Adrenal gland (tissue), 9 donors: ENCODE measurements at regions not wholly inside any gene's neighbourhood (a gene's known extent, or its start where the extent isn't known, plus 50 kb on each side); places are given as distances from the start of the nearest gene placed in this dataset.
A peak's percentile ranks its signal among the peaks of the same experiment; 100 is the strongest.

ENCODE experiments used
- DNase-seq, 7 donors: peaks; one replicate each; pipeline ENCODE4 v3.0.0-alpha.2; 2019 to 2020
- H3K27ac ChIP-seq, 5 donors: fragments of 200-600 bp; sonication (generic) in 4 of 5; 1 replicate in 3 of 5; 2 replicates in 2 of 5; pipeline versions ENCODE4 v1.5.1 to v1.8.0; 2016 to 2020; ENCODE audit warnings: mild to moderate bottlenecking in 1 of 5
- H3K27me3 ChIP-seq: fragments of 200-600 bp; 2 replicates; pipeline ENCODE4 v1.8.0; 2021
- H3K36me3 ChIP-seq, 2 donors: fragments of 200-600 bp; replicated peaks in 1 of 2; 1 replicate in 1 of 2; 2 replicates in 1 of 2; pipeline versions ENCODE4 v1.5.1 to v1.8.0; 2018 to 2022
- H3K4me1 ChIP-seq, 2 donors: fragments of 200-600 bp; replicated peaks in 1 of 2; 1 replicate in 1 of 2; 2 replicates in 1 of 2; pipeline versions ENCODE4 v1.5.1 to v1.8.0; 2018 to 2021
- H3K4me3 ChIP-seq, 4 donors: fragments of 200-600 bp; sonication (generic) in 3 of 4; one replicate each; pipeline ENCODE4 v1.5.1; 2016 to 2018
- H3K9me3 ChIP-seq, 3 donors: fragments of 200-600 bp; sonication (generic) in 1 of 3; replicated peaks in 1 of 3; 1 replicate in 2 of 3; 2 replicates in 1 of 3; pipeline versions ENCODE4 v1.5.1 to v1.8.0; 2016 to 2021
- POLR2A ChIP-seq, 2 donors: fragments of 450-650 bp; IDR thresholded peaks; one replicate each; pipeline ENCODE4 v1.6.1; 2017; ENCODE audit warnings: antibody characterized with exemption in 2 of 2, mild to moderate bottlenecking in 2 of 2, moderate library complexity in 1 of 2
- WGBS, 4 donors: extraction: QIAGEN DNeasy Blood & Tissue Kit in 2 of 4; methylation state at CpG; one replicate each; pipeline versions ENCODE4 v1.1.5 to v1.1.7; 2013 to 2017; 5-methylcytosine and 5-hydroxymethylcytosine counted together
- intact Hi-C, 2 donors: fragments of 100-400 bp; cut with DNase I; formaldehyde crosslinking; loops; one replicate each; pipeline versions ENCODE4 v1.14.1 to v1.15.0; 2022 to 2023
- TF ChIP-seq, protein P1 (sequence below), 6 experiments: fragments of 450-650 bp in 4 of 6; fragments of 200-600 bp in 2 of 6; sonication (generic) in 1 of 6; IDR thresholded peaks; 1 replicate in 5 of 6; 2 replicates in 1 of 6; pipeline versions ENCODE4 v1.5.1 to v1.8.0; 2016 to 2021; ENCODE audit warnings: antibody characterized with exemption in 6 of 6, mild to moderate bottlenecking in 2 of 6, moderate library complexity in 1 of 6
- donor health status: healthy with polysubstance abuse.
- donor health status: Bipolar disorder and iron deficiency.
- donor health status: DM: yes; HTN: yes; CAD: no.
- donor health status: DM: no; HTN: no; CAD: no.
- donor health status: DM: no; HTN: no; CAD: no.

DNA sequence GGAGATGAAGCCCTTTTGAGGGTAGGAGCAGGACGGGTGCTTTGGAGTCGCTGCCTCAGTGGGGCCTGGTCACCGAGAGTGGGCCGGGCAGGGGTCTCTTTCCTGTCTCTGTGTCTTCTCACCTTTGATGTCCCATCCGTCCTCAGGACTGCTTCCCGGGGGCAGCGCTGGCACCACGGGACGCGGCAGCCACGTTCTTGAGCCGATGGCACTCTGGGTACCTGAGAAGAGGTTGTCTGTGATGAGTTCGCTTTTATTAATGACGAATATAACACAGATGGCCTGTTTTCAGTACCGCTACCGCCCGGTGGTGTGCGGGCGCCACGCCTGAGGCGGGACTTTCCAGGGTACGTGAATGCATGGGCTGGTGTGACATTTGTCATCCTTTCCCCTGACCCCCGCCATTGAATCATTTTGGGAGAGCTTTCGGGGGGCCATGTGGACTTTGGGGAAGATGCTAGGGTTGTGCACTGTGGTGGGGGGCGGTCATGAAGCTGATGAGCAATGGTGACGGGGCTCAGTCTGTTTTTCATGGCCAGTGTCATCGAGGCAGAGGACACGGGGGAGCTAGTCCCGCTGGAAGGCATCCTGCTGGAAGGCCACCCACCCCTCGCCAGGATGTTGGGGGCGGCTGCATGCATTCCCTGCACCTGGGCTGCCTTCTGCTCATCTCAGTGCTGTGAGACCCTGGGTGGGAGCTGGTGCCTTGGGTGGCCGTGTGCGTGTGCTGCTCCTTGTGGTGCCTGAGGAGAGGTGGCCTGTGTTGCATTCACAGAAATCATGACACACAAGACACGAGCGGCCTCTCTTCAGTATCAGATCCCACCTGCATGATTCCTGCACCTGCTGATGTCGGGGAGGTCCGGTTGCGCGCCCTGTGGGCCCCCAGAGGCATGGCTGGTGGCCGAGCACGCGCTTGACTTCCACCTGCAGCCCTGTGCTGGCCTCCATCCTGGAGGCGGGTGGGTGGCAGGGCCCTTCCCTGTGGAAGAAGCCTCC, 162.5 kb upstream of the RTL1 start:
- H3K4me1 ChIP-seq: no peaks in the 10 kb centered on the region
- H3K9me3 ChIP-seq: no peaks in the 10 kb centered on the region
- no peaks in the 10 kb centered on the region for H3K27me3 ChIP-seq
- H3K4me3 ChIP-seq: no peak overlapping the region
- TF ChIP-seq POLR2A (IDR thresholded peaks at IDR 0.05): no peak
- TF ChIP-seq, protein P1, sequence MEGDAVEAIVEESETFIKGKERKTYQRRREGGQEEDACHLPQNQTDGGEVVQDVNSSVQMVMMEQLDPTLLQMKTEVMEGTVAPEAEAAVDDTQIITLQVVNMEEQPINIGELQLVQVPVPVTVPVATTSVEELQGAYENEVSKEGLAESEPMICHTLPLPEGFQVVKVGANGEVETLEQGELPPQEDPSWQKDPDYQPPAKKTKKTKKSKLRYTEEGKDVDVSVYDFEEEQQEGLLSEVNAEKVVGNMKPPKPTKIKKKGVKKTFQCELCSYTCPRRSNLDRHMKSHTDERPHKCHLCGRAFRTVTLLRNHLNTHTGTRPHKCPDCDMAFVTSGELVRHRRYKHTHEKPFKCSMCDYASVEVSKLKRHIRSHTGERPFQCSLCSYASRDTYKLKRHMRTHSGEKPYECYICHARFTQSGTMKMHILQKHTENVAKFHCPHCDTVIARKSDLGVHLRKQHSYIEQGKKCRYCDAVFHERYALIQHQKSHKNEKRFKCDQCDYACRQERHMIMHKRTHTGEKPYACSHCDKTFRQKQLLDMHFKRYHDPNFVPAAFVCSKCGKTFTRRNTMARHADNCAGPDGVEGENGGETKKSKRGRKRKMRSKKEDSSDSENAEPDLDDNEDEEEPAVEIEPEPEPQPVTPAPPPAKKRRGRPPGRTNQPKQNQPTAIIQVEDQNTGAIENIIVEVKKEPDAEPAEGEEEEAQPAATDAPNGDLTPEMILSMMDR (IDR thresholded peaks at IDR 0.05): no peak
- peaks cover 0 to 57% of the 10 kb centered on the region in 2 donors for H3K36me3 ChIP-seq
- 92 to 95% (median 93%) methylated on average over 33 to 43 of the region's 43 CpGs for WGBS, 4 donors
- intact Hi-C loops: loop anchor here in 1 of 2 donors (10.0 kb wide), 1 partner anchor 169 kb away; no protein-coding TSS in a partner anchor
- DNase-seq: peak; percentile 0 to 48 (median 11)
- H3K27ac ChIP-seq: no peak overlapping the region

DNA sequence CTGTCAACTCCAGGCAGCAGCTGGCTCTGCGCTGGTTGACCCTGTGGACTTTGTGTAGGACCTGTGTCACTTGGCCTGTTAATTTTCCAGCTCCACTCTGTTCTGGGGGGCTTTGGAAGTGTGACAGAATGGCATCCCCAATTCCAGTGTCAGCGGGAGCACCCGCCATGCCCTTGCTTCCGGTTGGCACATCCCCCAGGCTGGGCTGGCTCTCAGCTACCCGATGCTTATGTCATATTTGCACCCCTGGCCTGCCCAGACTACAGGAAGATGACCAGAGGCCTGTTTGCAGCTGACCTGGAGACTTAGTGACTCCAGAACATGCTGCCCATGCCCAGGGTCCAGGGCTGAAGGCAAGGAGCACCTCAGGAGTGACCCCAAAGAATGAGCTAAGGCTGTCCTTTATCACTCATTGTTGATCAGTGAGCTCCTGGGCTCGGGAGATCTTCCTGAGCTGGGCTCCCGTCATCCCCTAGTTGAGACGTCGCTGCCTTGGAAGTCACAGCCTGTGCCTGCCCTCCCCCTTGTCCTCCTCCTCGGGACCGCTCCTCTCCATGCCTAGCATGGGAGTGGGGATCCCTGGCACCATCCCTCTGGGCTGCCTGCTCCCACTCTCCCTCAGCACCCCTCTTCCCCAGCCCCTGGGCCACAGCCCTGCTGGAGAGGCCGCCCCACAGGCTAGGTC, 163.4 kb upstream of the RTL1 start:
- peak overlapping the region in 1 of 5 donors; percentile 13 for H3K27ac ChIP-seq
- TF ChIP-seq, protein P1 (IDR thresholded peaks at IDR 0.05): no peak
- no peak for TF ChIP-seq POLR2A (IDR thresholded peaks at IDR 0.05)
- 77 to 90% (median 82%) methylated on average over 9 to 12 of the region's 12 CpGs for WGBS, 4 donors
- DNase-seq: peak; percentile 0 to 49 (median 11)
- intact Hi-C loops: loop anchor here in 1 of 2 donors (10.0 kb wide), 1 partner anchor 168 kb away; no protein-coding TSS in a partner anchor
- H3K36me3 ChIP-seq: peaks cover 0 to 50% of the 10 kb centered on the region in 2 donors
- H3K9me3 ChIP-seq: no peaks in the 10 kb centered on the region
- no peak overlapping the region for H3K4me3 ChIP-seq
- H3K27me3 ChIP-seq: no peaks in the 10 kb centered on the region
- H3K4me1 ChIP-seq: no peaks in the 10 kb centered on the region

DNA sequence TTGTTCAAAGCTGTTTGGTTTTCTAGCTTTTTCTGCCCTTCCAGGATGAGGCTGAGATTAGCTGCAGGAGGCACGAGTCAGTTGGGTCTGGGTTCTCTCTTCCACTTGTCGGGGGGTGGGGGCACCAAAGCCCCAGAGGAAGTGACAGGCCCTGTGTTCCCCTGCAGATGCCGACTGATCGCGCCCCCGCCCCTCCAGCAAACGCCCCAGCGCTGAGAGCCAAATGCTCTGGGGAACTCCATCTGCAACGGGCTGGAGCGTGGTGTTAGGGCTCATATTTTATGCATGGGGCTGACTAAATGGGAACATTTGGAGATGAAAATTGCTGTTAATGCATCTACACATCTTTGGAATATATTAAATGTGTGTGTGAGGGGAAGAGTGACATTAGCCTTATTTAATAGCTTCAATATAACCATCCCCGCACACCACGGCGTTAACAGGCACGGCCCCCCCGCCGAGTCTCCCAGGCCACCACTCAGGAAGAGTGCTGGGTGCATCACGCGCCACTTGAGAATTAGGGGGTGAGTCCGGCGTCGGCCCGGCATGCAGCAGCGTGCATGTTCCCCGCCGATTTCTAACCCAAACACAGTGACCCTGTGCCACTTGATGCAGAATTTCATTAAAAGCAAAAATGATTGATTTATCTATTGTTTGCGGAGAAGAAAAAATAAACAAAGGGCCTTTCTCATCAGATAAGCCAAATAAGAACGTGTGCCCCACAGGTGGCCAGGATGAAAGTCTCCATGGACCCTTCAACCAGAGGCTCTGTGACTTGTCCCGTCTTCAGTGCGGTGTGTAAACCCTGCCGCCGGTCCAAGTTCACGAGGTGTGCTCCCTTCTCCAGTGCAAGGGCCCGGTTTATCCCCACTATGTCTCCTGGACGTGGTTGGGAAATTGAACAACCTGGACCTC, 165.0 kb upstream of the RTL1 start:
- Histone ChIP-seq H3K27me3 (no peaks in the 10 kb centered on the region), H3K4me1 (peaks cover 2% of the 10 kb centered on the region in 2 donors), H3K4me3 (no peak overlapping the region), H3K36me3 (peaks cover 0 to 44% of the 10 kb centered on the region in 2 donors), H3K27ac (no peak overlapping the region), H3K9me3 (no peaks in the 10 kb centered on the region)
- 72 to 80% (median 77%) methylated on average over 34 of the region's 34 CpGs for WGBS, 4 donors
- peak; percentile 1 to 50 (median 10) for DNase-seq
- intact Hi-C loops: loop anchor here in 1 of 2 donors (10.0 kb wide), 1 partner anchor 166 kb away; no protein-coding TSS in a partner anchor
- TF ChIP-seq, protein P1 (IDR thresholded peaks at IDR 0.05): no peak
- no peak for TF ChIP-seq POLR2A (IDR thresholded peaks at IDR 0.05)
